Central memory CD8-positive, alpha-beta T cell (primary cell): ENCODE measurements at regions not wholly inside any gene's neighbourhood (a gene's known extent, or its start where the extent isn't known, plus 50 kb on each side); places are given as distances from the start of the nearest gene placed in this dataset.

ENCODE experiments used
- ATAC-seq: fragments of 150-1000 bp; cut with Tn5 transposase; replicated peaks from 2 replicates; pipeline ENCODE4 v1.10.0; 2022; ENCODE audit warnings: mild to moderate bottlenecking, moderate FRiP score, moderate number of reproducible peaks; ENCODE audit not compliant: poor library complexity, severe bottlenecking; ENCODE audit errors: extremely low read depth
- DNase-seq, 2 donors: peaks; one replicate each; pipeline ENCODE4 v3.0.0; 2021; ENCODE audit warnings: low spot score in 2 of 2
- H3K27ac Mint-ChIP-seq: one replicate; pipeline ENCODE4 v1.8.0; 2022; ENCODE audit warnings: low read depth, mild to moderate bottlenecking, moderate library complexity, mixed read lengths
- H3K27me3 Mint-ChIP-seq: one replicate; pipeline ENCODE4 v1.8.0; 2022; ENCODE audit warnings: mixed read lengths
- H3K36me3 Mint-ChIP-seq: one replicate; pipeline ENCODE4 v1.8.0; 2022; ENCODE audit warnings: mild to moderate bottlenecking, moderate library complexity, mixed read lengths; ENCODE audit not compliant: insufficient read depth
- H3K4me1 Mint-ChIP-seq: one replicate; pipeline ENCODE4 v1.8.0; 2022; ENCODE audit warnings: mixed read lengths
- H3K4me3 Mint-ChIP-seq: one replicate; pipeline ENCODE4 v1.8.0; 2022; ENCODE audit warnings: mild to moderate bottlenecking, moderate library complexity, mixed read lengths
- H3K9me3 Mint-ChIP-seq: one replicate; pipeline ENCODE4 v1.8.0; 2022; ENCODE audit warnings: mixed read lengths

- no peaks in the 10 kb centered on the region for H3K9me3 Mint-ChIP-seq
- no peak overlapping the region for H3K4me3 Mint-ChIP-seq
- H3K36me3 Mint-ChIP-seq, result no peaks in the 10 kb centered on the region
- no peak for ATAC-seq
- no peaks in the 10 kb centered on the region for H3K27me3 Mint-ChIP-seq
- no peak overlapping the region for H3K27ac Mint-ChIP-seq
- H3K4me1 Mint-ChIP-seq, result no peaks in the 10 kb centered on the region
- no peak for DNase-seq
These were observed 89.3 kb upstream of the CNIH3 start for GRCh38 chr1:224526771-224527170.

GRCh38 chr1:224528900-224529299 is 87.2 kb upstream of the CNIH3 start:
- no peak for ATAC-seq
- Mint-ChIP-seq H3K27ac (no peak overlapping the region), H3K9me3 (no peaks in the 10 kb centered on the region), H3K27me3 (no peaks in the 10 kb centered on the region), H3K4me3 (no peak overlapping the region), H3K4me1 (no peaks in the 10 kb centered on the region), H3K36me3 (no peaks in the 10 kb centered on the region)
- DNase-seq, result no peak

- H3K27me3 Mint-ChIP-seq, result no peaks in the 10 kb centered on the region
- no peak for DNase-seq
- no peaks in the 10 kb centered on the region for H3K36me3 Mint-ChIP-seq
- no peaks in the 10 kb centered on the region for H3K9me3 Mint-ChIP-seq
- H3K4me3 Mint-ChIP-seq, result no peak overlapping the region
- H3K4me1 Mint-ChIP-seq, result no peaks in the 10 kb centered on the region
- H3K27ac Mint-ChIP-seq, result no peak overlapping the region
- ATAC-seq, result no peak
These were observed 86.3 kb upstream of the CNIH3 start for GRCh38 chr1:224529844-224530243.

- H3K36me3 Mint-ChIP-seq, result no peaks in the 10 kb centered on the region
- H3K27ac Mint-ChIP-seq, result no peak overlapping the region
- peaks cover 9% of the 10 kb centered on the region for H3K27me3 Mint-ChIP-seq
- DNase-seq (no peak), ATAC-seq (no peak)
- H3K9me3 Mint-ChIP-seq, result no peaks in the 10 kb centered on the region
- no peak overlapping the region for H3K4me3 Mint-ChIP-seq
- no peaks in the 10 kb centered on the region for H3K4me1 Mint-ChIP-seq
These were observed 82.6 kb upstream of the CNIH3 start for GRCh38 chr1:224533517-224533916.

GRCh38 chr1:224534731-224535130 is 81.4 kb upstream of the CNIH3 start:
- no peak for ATAC-seq
- no peak overlapping the region for H3K4me3 Mint-ChIP-seq
- no peak overlapping the region for H3K27ac Mint-ChIP-seq

GRCh38 chr1:224535641-224536040 is 80.5 kb upstream of the CNIH3 start:
- peaks cover 25% of the 10 kb centered on the region for H3K27me3 Mint-ChIP-seq
- ATAC-seq (no peak), DNase-seq (no peak)
- H3K4me3 Mint-ChIP-seq, result no peak overlapping the region
- H3K27ac Mint-ChIP-seq, result no peak overlapping the region
- no peaks in the 10 kb centered on the region for H3K9me3 Mint-ChIP-seq
- no peaks in the 10 kb centered on the region for H3K36me3 Mint-ChIP-seq
- H3K4me1 Mint-ChIP-seq, result no peaks in the 10 kb centered on the region

More at GRCh38 chr1:224534731-224535130, 81.4 kb upstream of the CNIH3 start:
- Mint-ChIP-seq H3K27me3 (peaks cover 21% of the 10 kb centered on the region), H3K9me3 (no peaks in the 10 kb centered on the region), H3K36me3 (no peaks in the 10 kb centered on the region), H3K4me1 (no peaks in the 10 kb centered on the region)
- DNase-seq, result no peak

- H3K9me3 Mint-ChIP-seq, result no peaks in the 10 kb centered on the region
- ATAC-seq, result no peak
These were observed 76.1 kb upstream of the CNIH3 start for GRCh38 chr1:224539971-224540370.

GRCh38 chr1:224540535-224540934 is 75.6 kb upstream of the CNIH3 start:
- ATAC-seq (no peak), DNase-seq (no peak)
- Mint-ChIP-seq H3K27me3 (peaks cover 25% of the 10 kb centered on the region), H3K36me3 (no peaks in the 10 kb centered on the region), H3K9me3 (no peaks in the 10 kb centered on the region), H3K4me1 (peaks cover 6% of the 10 kb centered on the region), H3K27ac (no peak overlapping the region), H3K4me3 (no peak overlapping the region)

More at GRCh38 chr1:224539971-224540370, 76.1 kb upstream of the CNIH3 start:
- H3K27ac Mint-ChIP-seq, result no peak overlapping the region
- H3K36me3 Mint-ChIP-seq, result no peaks in the 10 kb centered on the region
- peaks cover 25% of the 10 kb centered on the region for H3K27me3 Mint-ChIP-seq
- no peak for DNase-seq
- H3K4me3 Mint-ChIP-seq, result no peak overlapping the region
- H3K4me1 Mint-ChIP-seq, result peaks cover 6% of the 10 kb centered on the region

GRCh38 chr1:224541072-224541790 is 74.9 kb upstream of the CNIH3 start:
- H3K4me1 Mint-ChIP-seq, result peaks cover 6% of the 10 kb centered on the region
- H3K9me3 Mint-ChIP-seq, result no peaks in the 10 kb centered on the region
- no peak overlapping the region for H3K4me3 Mint-ChIP-seq
- ATAC-seq, result no peak
- no peak for DNase-seq
- peaks cover 30% of the 10 kb centered on the region for H3K27me3 Mint-ChIP-seq
- no peak overlapping the region for H3K27ac Mint-ChIP-seq
- H3K36me3 Mint-ChIP-seq, result no peaks in the 10 kb centered on the region

- H3K27me3 Mint-ChIP-seq, result peaks cover 35% of the 10 kb centered on the region
- no peak overlapping the region for H3K4me3 Mint-ChIP-seq
- peaks cover 6% of the 10 kb centered on the region for H3K4me1 Mint-ChIP-seq
- no peaks in the 10 kb centered on the region for H3K36me3 Mint-ChIP-seq
- no peak overlapping the region for H3K27ac Mint-ChIP-seq
- no peak for DNase-seq
- H3K9me3 Mint-ChIP-seq, result no peaks in the 10 kb centered on the region
- no peak for ATAC-seq
These were observed 74.1 kb upstream of the CNIH3 start for GRCh38 chr1:224541901-224542630.

- Mint-ChIP-seq H3K4me3 (no peak overlapping the region), H3K36me3 (no peaks in the 10 kb centered on the region), H3K4me1 (peaks cover 6% of the 10 kb centered on the region), H3K9me3 (no peaks in the 10 kb centered on the region), H3K27ac (no peak overlapping the region), H3K27me3 (peaks cover 28% of the 10 kb centered on the region)
- ATAC-seq (peak; percentile 68), DNase-seq (no peak)
These were observed 73.2 kb upstream of the CNIH3 start for GRCh38 chr1:224542783-224543440.

GRCh38 chr1:224543453-224543852 is 72.7 kb upstream of the CNIH3 start:
- no peaks in the 10 kb centered on the region for H3K9me3 Mint-ChIP-seq
- no peaks in the 10 kb centered on the region for H3K36me3 Mint-ChIP-seq
- no peak for DNase-seq
- no peak overlapping the region for H3K27ac Mint-ChIP-seq
- ATAC-seq, result no peak
- peaks cover 27% of the 10 kb centered on the region for H3K27me3 Mint-ChIP-seq
- H3K4me1 Mint-ChIP-seq, result peaks cover 6% of the 10 kb centered on the region
- H3K4me3 Mint-ChIP-seq, result no peak overlapping the region
